COLO668 (cell line): ENCODE measurements at regions not wholly inside any gene's neighbourhood (a gene's known extent, or its start where the extent isn't known, plus 50 kb on each side); places are given as distances from the start of the nearest gene placed in this dataset.

ENCODE experiments used
- DNase-seq: peaks from one replicate; lab custom pipeline; 2025; ENCODE audit not compliant: unreplicated experiment; lab: John Stamatoyannopoulos, UW

GRCh38 chr1:67948151-67949080, 102.0 kb downstream of the DIRAS3 start:
- no peak for DNase-seq

DNA sequence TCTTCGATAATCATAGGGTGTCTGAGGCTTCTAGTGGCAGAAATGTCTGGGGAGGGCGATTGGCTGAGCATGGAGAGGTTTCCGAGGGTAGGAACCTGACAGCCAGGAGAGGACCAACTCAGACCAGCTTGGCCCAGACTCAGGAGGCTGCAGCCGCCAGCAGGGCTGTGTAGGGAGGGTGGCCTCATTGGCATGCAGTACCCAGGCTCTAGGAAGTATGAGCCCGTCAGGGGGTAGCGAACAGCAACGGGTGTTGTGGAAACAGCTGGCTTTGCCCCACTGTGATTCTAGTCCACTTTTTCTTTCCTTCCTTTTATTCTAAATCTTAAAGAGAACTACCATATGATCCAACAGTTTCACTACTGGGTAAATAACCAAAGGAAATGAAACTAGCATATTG, 103.3 kb downstream of the DIRAS3 start:
- DNase-seq, result no peak

DNA sequence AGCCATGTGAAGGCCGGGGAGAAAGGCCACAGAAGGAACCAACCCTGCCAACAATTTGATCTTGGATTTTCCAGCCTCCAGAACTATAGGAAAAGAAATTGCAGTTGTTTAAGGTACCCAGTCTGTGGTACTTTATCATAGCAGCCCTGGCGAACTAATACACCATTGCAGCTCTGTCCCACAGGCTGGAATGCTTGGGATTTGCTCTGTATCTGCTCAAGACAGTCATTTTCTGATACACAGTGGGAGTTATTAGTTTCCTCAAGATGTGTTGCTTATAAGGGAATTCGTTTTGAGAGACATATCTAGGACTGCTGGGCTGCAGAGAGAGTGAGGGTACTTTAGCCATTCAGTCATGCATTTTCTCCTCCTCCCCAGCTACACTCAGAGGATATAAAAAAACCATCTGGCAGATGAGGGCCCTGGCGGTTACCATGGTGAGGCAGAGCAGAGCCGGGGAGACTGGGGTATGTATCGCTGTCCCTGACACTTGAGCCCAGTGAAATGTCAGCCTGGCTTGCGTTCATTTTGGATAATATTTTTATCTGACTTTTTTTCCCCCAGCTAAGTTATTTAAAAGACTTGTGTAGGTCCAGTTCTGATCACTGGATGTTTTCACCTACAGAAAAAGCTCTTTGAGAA, 104.6 kb downstream of the DIRAS3 start:
- DNase-seq, result peak; percentile 85

DNA sequence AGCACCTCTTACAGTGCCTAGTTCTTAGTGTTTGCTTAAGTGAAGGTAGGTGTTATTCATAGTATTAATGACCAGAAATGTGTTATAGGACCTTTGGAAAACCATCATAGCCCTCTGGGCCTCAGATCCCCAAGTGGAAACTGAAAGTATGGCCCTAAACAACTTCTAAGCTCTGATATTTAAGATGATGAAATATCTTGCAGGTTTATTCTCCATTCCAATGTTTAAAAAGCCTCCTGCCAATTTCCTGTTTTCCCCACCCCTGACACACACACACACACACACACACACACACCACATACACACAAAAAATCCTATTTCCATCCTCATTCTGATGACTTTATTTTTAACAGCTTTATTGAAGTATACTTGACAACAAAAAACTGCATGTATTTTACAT, 108.2 kb downstream of the DIRAS3 start:
- DNase-seq, result no peak

GRCh38 chr1:67941746-67942145, 108.5 kb upstream of the GNG12 start:
- DNase-seq, result no peak

DNA sequence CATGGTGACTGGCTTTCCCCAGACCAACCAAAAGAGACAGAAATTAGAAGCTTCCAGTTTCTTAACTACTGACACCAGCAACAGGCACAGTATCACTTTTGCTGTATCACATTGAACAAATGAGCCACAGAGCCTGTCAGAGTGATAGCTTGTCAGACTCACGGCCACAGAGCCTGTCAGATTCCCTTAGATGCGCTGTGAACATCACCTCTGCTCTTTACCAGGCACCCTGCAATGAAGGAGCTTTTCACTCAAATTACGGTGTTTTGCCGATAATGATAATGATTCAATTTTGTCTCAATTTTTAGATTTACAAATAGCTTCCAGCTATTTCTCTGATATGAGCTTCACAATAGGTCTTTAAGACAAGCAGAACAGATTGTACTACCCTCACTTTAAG, 107.9 kb upstream of the GNG12 start:
- no peak for DNase-seq

DNA sequence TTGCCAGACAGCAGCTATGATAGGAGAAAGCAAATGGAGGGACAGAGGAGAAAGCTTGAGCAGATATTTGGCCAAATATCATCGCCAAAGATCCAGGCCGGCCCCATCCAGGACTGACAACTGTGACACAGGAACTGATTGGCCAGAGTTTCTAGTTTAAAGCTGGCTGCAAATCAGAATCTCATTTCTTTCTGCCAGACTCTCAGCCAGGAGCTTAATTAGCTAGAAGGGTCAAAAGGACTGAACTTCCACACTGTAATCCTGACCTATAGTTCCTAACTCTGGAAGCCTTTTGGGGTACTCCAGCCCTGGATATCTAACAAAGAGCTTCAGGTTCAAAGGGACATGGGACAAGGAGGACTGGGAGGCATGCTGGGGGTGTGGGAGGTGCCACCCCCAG, 106.7 kb upstream of the GNG12 start:
- DNase-seq, result no peak

GRCh38 chr1:67939186-67939743, 106.0 kb upstream of the GNG12 start:
- no peak for DNase-seq

DNA sequence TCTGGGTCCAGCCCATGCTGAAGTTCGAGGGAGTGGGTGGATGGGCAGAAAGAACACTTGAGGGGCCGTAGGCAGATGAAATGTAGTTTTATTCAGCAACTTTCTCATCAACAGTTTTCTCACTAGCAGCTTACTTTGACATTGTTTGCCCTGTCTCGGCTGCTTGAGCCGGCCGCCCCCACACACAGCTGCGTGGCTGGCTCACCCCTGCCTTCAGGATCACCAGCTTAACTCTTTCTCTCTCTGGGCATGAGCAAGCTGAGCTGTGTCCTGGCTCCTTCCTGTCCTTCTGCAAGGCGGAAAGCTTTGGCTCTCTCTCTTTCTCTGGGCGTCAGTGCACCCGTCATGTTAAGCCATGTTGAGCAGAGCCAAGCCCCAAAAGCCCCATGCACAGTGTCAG, 104.4 kb upstream of the GNG12 start:
- no peak for DNase-seq

DNA sequence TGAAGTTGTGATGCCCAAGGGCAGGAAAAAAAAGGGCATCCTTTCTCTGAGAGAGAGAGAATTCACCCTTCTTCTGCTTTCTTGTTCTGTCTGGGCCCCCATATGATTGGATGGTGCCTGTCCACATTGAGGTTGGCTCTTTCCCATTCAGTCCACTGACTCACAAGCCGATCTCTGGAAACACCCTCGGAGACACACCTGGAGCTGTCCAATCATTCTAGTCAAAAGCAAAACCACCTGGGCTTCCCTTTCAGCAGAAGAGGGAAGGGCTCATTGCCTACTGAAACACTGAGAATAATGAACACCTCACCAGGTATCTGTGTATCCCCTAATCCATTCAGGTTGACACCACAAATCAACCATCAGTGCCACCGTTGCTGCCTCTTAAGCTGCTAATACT, 103.7 kb upstream of the GNG12 start:
- no peak for DNase-seq

DNA sequence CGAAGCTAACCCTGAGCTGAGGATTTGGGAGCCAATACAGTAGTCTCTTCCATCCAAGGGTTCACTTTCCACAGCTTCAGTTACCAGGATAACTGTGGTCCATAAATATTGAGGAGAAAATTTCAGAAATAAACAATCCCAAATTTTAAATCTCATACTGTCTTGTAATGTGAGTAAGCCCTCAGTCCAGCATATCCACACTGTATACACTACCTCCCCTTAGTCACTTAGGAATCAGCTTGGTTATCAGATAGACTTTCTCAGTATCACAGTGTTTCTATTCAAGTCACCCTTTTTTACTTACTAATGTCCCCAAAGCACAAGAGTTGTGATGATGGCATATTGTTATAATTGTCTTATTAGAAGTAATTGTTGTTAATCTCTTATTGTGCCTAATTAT, 102.3 kb upstream of the GNG12 start:
- DNase-seq, result no peak

DNA sequence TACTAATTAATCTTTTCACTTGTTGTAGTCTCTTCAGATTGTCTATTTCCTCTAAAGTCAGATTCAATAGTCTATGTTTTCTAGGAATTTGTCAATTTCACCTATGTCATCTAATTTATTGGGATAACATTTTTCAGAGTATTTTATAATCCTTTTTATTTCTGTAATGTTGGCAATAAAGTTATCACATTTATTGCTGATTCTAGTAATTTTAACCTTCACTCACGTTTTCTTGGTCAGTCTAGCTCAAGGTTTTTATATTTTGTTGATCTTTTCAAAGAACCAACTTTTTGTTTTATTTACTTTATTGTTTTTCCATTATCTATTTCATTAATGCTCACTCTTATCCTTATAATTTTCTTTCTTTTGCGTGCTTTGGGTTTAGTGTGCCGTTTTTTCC, 97.9 kb upstream of the GNG12 start:
- no peak for DNase-seq

GRCh38 chr1:67923074-67923473, 89.8 kb upstream of the GNG12 start:
- no peak for DNase-seq

GRCh38 chr1:67921725-67922489, 88.6 kb upstream of the GNG12 start:
- no peak for DNase-seq

- no peak for DNase-seq
These were observed 86.2 kb upstream of the GNG12 start for GRCh38 chr1:67919274-67920072.

DNA sequence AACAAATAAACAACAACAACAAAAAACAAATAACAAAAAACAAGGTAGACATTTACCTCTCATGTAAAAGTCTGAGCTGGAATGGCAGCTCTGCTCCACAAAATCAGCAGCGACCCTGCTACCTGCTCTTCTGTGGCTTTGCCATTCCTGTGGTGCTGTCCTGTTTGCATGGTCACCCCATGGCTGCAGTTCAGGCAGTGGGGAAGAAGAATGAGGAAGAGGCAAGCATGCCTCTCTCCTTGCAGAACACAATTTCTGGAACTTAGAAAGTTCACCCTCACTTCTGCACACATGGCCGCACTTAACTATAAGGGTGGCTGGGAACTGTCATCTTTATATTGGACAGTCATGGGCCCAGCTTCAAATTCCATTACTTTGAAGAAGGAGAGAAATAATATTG, 84.8 kb upstream of the GNG12 start:
- DNase-seq, result no peak

DNA sequence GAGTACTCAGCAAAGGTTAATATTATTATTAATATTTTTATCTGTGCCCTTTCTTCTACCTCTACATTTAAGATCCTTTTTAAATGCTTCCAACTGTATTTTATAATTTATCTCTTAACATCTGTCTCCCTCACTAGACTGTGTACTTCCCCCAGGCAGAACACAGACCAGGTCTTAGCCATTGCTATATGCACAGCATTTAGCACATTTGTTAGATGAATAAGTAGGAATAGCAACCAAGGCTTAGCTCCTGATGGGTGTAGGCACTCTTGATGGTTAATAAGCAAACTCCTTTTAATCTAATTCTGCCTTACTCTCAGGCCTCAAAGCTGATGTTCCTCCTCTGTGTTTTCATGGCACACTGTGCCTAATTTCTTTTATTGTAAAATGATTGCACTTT, 83.7 kb upstream of the GNG12 start:
- no peak for DNase-seq

GRCh38 chr1:67916140-67916886, 83.0 kb upstream of the GNG12 start:
- DNase-seq, result no peak

- no peak for DNase-seq
These were observed 76.5 kb upstream of the GNG12 start for GRCh38 chr1:67909776-67910175.
